ENCODE measurements at regions not wholly inside any gene's neighbourhood (a gene's known extent, or its start where the extent isn't known, plus 50 kb on each side); places are given as distances from the start of the nearest gene placed in this dataset.

DNA sequence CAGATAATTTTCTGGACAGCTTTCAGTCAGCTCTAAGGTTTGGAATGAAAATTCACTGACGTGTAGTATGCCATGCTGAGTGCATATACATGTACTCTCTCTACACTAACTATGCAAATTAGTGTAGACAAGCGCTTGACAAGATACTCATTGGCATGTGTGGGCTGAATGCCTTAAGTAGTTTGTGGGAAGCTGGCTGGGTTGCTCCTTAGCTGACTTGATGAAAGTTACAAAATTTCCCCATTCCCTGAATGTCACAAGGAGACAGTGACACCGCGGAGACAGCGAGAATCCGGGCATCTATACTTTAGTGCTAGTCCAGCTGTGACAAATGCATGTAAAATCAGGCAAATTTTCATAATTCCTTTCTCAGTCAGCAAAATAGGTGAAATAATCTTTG lies 51.6 kb upstream of the C5orf46 start:
- ChIA-PET CTCF (ENCODE audit: partially characterized antibody) (interaction anchor here (0.5 to 2.2 kb wide), 5 partner anchors 10 to 417 kb away, joined by 3 to 8 read pairs (median 3); no protein-coding TSS in a partner anchor), POLR2A (ENCODE audit: partially characterized antibody) (interaction anchor here (0.8 to 2.3 kb wide), 2 partner anchors 9 to 11 kb away, joined by 4 to 8 read pairs; no protein-coding TSS in a partner anchor)
- Histone ChIP-seq H3K4me2 (ENCODE audit: insufficient read depth in 1 of 2, low read depth in 2 of 2, low read length in 2 of 2) (no peak overlapping the region), H2BK120ac (replicated peaks; ENCODE audit: low read depth, low read length) (no peak overlapping the region), H4K20me1 (replicated peaks in 1 of 2; ENCODE audit: control insufficient read depth in 1 of 2, insufficient read depth in 2 of 2, low read length in 2 of 2) (no peaks in the 10 kb centered on the region), H3K4ac (replicated peaks; ENCODE audit: insufficient read length, low read depth, low read length) (no peak overlapping the region), H2BK12ac (ENCODE audit: low read depth, low read length) (no peak overlapping the region), H3K56ac (replicated peaks; ENCODE audit: insufficient read length, low read depth, low read length) (no peak overlapping the region), H3K23ac (ENCODE audit: insufficient read length) (no peak overlapping the region), H4K8ac (ENCODE audit: extremely low read depth, insufficient read depth, low read length) (no peak overlapping the region), H3K27ac (ENCODE audit: low read depth, low read length) (no peak overlapping the region), H3K4me1 (replicated peaks in 1 of 4; ENCODE audit: control insufficient read depth in 3 of 4, insufficient read depth in 4 of 4, low read length in 3 of 4) (peaks cover 0 to 4% (median 0%) of the 10 kb centered on the region in 4 experiments; a peak in 1 of 7 replicates), H3K36me3 (ENCODE audit: control insufficient read depth in 2 of 4, insufficient read depth in 4 of 4, low read length in 3 of 4) (peaks cover 0 to 4% (median 3%) of the 10 kb centered on the region in 4 experiments; a peak in 6 of 8 replicates), H4K5ac (ENCODE audit: insufficient read length, low read depth, low read length) (no peak overlapping the region), H3K18ac (ENCODE audit: extremely low read depth, low read length) (no peak overlapping the region), H2AK5ac (ENCODE audit: low read depth, low read length) (no peak overlapping the region), H2BK5ac (ENCODE audit: low read depth, low read length) (no peak overlapping the region), H3K79me1 (ENCODE audit: low read depth, low read length) (peaks cover 2% of the 10 kb centered on the region; the same call in 1 of the 2 replicates), H2AFZ (ENCODE audit: low read length) (no peak overlapping the region), H3K9ac (replicated peaks in 1 of 4; ENCODE audit: extremely low read depth in 1 of 4, low read depth in 3 of 4, low read length in 3 of 4) (no peak overlapping the region), H2BK20ac (ENCODE audit: low read length) (no peak overlapping the region), H3K14ac (ENCODE audit: insufficient read length) (no peak overlapping the region), H2BK15ac (ENCODE audit: low read length) (no peak overlapping the region), H3K27me3 (replicated peaks in 1 of 4; ENCODE audit: control insufficient read depth in 3 of 4, extremely low read depth in 1 of 4, insufficient read depth in 3 of 4, low read length in 3 of 4) (no peaks in the 10 kb centered on the region), H3K23me2 (ENCODE audit: low read depth, low read length) (no peaks in the 10 kb centered on the region), H3K9me3 (ENCODE audit: insufficient read depth in 2 of 2, low read depth in 1 of 2, low read length in 1 of 2) (no peaks in the 10 kb centered on the region; a peak in 1 of 4 replicates), H4K91ac (replicated peaks; ENCODE audit: insufficient read length, low read length) (no peak overlapping the region), H3K4me3 (ENCODE audit: extremely low read depth in 1 of 4, insufficient read depth in 2 of 4, low read depth in 3 of 4, low read length in 4 of 4) (no peak overlapping the region), H3K79me2 (ENCODE audit: control insufficient read depth in 1 of 2, insufficient read depth in 2 of 2, low read length in 2 of 2) (no peaks in the 10 kb centered on the region)
- DNase-seq (ENCODE audit: low read depth in 1 of 2, low spot score in 2 of 2) (no peak), FAIRE-seq (no peak)
- 93% methylated on average over 6 of the region's 6 CpGs; no CpG with 5 or more reads in 1 of the 2 experiments for WGBS, 2 experiments (ENCODE audit: extremely low coverage in 1 of 2, insufficient coverage in 1 of 2, insufficient read length in 1 of 2, insufficient replicate concordance in 2 of 2, low coverage in 1 of 2, low lambda C conversion rate in 2 of 2, missing lambda C conversion rate in 1 of 2)

All from H1 (cell line).